ENCODE measurements at regions not wholly inside any gene's neighbourhood (a gene's known extent, or its start where the extent isn't known, plus 50 kb on each side); places are given as distances from the start of the nearest gene placed in this dataset.

DNA sequence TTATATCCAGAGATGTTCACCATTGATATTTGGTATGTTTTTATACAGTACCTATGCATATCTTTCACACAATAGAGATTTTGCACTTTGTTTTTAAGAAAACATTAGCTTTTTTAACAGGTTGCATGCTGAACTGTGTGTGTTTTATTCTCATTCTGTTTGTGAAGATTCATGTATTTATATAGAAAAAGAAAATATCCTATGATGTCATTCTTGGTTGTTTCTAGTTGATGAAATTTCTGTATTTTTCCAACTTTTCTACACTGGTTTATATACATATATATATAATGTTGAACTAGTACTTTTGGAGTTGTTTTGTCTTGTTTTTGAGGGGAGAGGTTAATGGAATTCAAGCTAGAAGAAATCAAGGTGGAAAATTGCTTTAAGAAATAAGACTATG lies 143.8 kb downstream of the MATN1 start:
- ChIA-PET RAD21 (ENCODE audit: low non-redundant PET in 1 of 2, low total read pairs in 2 of 2, uncharacterized antibody in 2 of 2, unreplicated experiment in 2 of 2) (no interaction called here), POLR2A (no interaction called here), CTCF (no interaction called here)
- no peaks in the 10 kb centered on the region for H3K36me3 ChIP-seq (ENCODE audit: control insufficient read depth in 1 of 2, insufficient read depth in 2 of 2, low read length in 2 of 2)
- H3K79me2 ChIP-seq (ENCODE audit: insufficient read depth, low read length): no peaks in the 10 kb centered on the region
- no peaks in the 10 kb centered on the region for H4K20me1 ChIP-seq (ENCODE audit: insufficient read depth)
- DNase-seq (ENCODE audit: low read depth, low spot score): no peak
- intact Hi-C loops (cut with micrococcal nuclease): no loop called here
- TF ChIP-seq REST (IDR thresholded peaks at IDR 0.05; ENCODE audit: low read depth): no peak
- no peak for TF ChIP-seq POLR2A (IDR thresholded peaks at IDR 0.05; ENCODE audit: borderline replicate concordance, extremely low read depth, insufficient read depth, insufficient read length)
- no peak for TF ChIP-seq POLR2AphosphoS5 (IDR thresholded peaks at IDR 0.05; ENCODE audit: low read depth, low read length)
- TF ChIP-seq, protein P1, sequence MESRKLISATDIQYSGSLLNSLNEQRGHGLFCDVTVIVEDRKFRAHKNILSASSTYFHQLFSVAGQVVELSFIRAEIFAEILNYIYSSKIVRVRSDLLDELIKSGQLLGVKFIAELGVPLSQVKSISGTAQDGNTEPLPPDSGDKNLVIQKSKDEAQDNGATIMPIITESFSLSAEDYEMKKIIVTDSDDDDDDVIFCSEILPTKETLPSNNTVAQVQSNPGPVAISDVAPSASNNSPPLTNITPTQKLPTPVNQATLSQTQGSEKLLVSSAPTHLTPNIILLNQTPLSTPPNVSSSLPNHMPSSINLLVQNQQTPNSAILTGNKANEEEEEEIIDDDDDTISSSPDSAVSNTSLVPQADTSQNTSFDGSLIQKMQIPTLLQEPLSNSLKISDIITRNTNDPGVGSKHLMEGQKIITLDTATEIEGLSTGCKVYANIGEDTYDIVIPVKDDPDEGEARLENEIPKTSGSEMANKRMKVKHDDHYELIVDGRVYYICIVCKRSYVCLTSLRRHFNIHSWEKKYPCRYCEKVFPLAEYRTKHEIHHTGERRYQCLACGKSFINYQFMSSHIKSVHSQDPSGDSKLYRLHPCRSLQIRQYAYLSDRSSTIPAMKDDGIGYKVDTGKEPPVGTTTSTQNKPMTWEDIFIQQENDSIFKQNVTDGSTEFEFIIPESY (IDR thresholded peaks at IDR 0.05; ENCODE audit: extremely low read depth, insufficient replicate concordance, low read length): no peak
- no peak for TF ChIP-seq TCF7L2 (IDR thresholded peaks at IDR 0.05; ENCODE audit: borderline replicate concordance, extremely low read depth, insufficient read depth, insufficient read length)
- no peaks in the 10 kb centered on the region for H3K9me2 ChIP-seq (ENCODE audit: insufficient read depth)
- no peak overlapping the region for H3K4me2 ChIP-seq (ENCODE audit: low read length)
- H3K27ac ChIP-seq (ENCODE audit: low read depth, low read length): no peak overlapping the region
- no peak for ATAC-seq
- no peaks in the 10 kb centered on the region for H3K4me1 ChIP-seq (ENCODE audit: control insufficient read depth in 1 of 2, insufficient read depth in 2 of 2, low read length in 2 of 2)
- H3K9me3 ChIP-seq (ENCODE audit: control insufficient read depth in 1 of 2, insufficient read depth in 1 of 2, low read depth in 1 of 2, low read length in 2 of 2): no peaks in the 10 kb centered on the region
- no peak overlapping the region for H3K9ac ChIP-seq (ENCODE audit: low read length)
- no TSS peak for BruUV-seq (replicated peaks)
- no peak overlapping the region for H3K4me3 ChIP-seq (replicated peaks in 1 of 2; ENCODE audit: low read depth in 1 of 2, low read length in 2 of 2)
- H3K27me3 ChIP-seq (ENCODE audit: insufficient read depth, low read length): no peaks in the 10 kb centered on the region
- no peak overlapping the region for H2AFZ ChIP-seq (ENCODE audit: low read depth, low read length, poor library complexity, severe bottlenecking)

All from HCT116 (cell line).